ENCODE measurements at regions not wholly inside any gene's neighbourhood (a gene's known extent, or its start where the extent isn't known, plus 50 kb on each side); places are given as distances from the start of the nearest gene placed in this dataset.
"Not testable (repeated sequence)": the region's sequence is repeated elsewhere in the genome, so short reads cannot be mapped to it uniquely, and the experiment has no call there.

DNA sequence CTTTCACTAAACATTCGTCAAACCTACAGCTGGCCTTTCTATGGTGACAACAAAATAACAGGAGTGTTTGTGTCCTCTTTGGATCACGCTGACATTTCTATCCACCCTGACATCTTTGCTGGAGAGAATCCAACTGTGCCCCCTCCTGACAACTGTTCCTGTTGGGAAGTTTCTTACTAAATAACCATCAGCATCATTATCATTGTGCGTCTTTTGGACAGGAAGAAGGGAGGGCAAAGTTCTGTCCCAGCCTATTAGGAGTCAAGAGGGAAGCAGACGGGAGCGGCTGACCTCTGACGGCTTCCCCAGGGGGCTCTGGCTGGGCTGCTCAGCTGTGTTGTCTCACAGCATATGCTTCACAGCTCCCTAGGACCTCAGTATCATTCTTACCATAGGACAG, 195.9 kb upstream of the SULF2 start:
- no peak overlapping the region for H3K4me3 ChIP-seq
- H3K36me3 ChIP-seq = no peaks in the 10 kb centered on the region
- intact Hi-C loops (cut with DNase I) = no loop called here
- WGBS, 2 donors = 50 to 67% methylated on average over 2 to 5 of the region's 6 CpGs
- no peak for DNase-seq
- H3K27ac ChIP-seq = no peak overlapping the region
- no peaks in the 10 kb centered on the region for H3K9me3 ChIP-seq
- TF ChIP-seq, protein P1, sequence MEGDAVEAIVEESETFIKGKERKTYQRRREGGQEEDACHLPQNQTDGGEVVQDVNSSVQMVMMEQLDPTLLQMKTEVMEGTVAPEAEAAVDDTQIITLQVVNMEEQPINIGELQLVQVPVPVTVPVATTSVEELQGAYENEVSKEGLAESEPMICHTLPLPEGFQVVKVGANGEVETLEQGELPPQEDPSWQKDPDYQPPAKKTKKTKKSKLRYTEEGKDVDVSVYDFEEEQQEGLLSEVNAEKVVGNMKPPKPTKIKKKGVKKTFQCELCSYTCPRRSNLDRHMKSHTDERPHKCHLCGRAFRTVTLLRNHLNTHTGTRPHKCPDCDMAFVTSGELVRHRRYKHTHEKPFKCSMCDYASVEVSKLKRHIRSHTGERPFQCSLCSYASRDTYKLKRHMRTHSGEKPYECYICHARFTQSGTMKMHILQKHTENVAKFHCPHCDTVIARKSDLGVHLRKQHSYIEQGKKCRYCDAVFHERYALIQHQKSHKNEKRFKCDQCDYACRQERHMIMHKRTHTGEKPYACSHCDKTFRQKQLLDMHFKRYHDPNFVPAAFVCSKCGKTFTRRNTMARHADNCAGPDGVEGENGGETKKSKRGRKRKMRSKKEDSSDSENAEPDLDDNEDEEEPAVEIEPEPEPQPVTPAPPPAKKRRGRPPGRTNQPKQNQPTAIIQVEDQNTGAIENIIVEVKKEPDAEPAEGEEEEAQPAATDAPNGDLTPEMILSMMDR (IDR thresholded peaks at IDR 0.05) = no peak
- no peak for TF ChIP-seq POLR2A (IDR thresholded peaks at IDR 0.05)
- no peaks in the 10 kb centered on the region for H3K27me3 ChIP-seq
- peaks cover 2 to 35% (median 4%) of the 10 kb centered on the region in 3 donors for H3K4me1 ChIP-seq

- intact Hi-C loops (cut with DNase I) = no loop called here
- TF ChIP-seq, protein P1 (IDR thresholded peaks at IDR 0.05) = no peak
- TF ChIP-seq POLR2A (IDR thresholded peaks at IDR 0.05) = no peak
- Histone ChIP-seq H3K4me1 (peaks cover 2 to 35% (median 4%) of the 10 kb centered on the region in 3 donors), H3K27ac (no peak overlapping the region), H3K27me3 (no peaks in the 10 kb centered on the region), H3K9me3 (no peaks in the 10 kb centered on the region), H3K36me3 (no peaks in the 10 kb centered on the region), H3K4me3 (no peak overlapping the region)
- 82 to 91% methylated on average over 10 of the region's 10 CpGs for WGBS, 2 donors
- DNase-seq = no peak
Measured at GRCh38 chr20:47980336-47981177, 195.3 kb upstream of the SULF2 start.

GRCh38 chr20:47979361-47980095, 194.2 kb upstream of the SULF2 start:
- peaks cover 2 to 26% (median 4%) of the 10 kb centered on the region in 3 donors for H3K4me1 ChIP-seq
- H3K4me3 ChIP-seq; DNase-seq; H3K36me3 ChIP-seq; H3K27me3 ChIP-seq; H3K27ac ChIP-seq; intact Hi-C loops (cut with DNase I); H3K9me3 ChIP-seq: not testable (repeated sequence)
- 22 to 42% methylated on average over 9 of the region's 11 CpGs for WGBS, 2 donors

GRCh38 chr20:47978428-47979120, 193.3 kb upstream of the SULF2 start:
- H3K9me3 ChIP-seq; H3K27ac ChIP-seq; H3K4me3 ChIP-seq; intact Hi-C loops (cut with DNase I); H3K36me3 ChIP-seq; DNase-seq; H3K27me3 ChIP-seq: not testable (repeated sequence)
- 76 to 80% methylated on average over 4 to 6 of the region's 19 CpGs for WGBS, 2 donors
- peaks cover 4 to 30% (median 5%) of the 10 kb centered on the region in 3 donors for H3K4me1 ChIP-seq

DNA sequence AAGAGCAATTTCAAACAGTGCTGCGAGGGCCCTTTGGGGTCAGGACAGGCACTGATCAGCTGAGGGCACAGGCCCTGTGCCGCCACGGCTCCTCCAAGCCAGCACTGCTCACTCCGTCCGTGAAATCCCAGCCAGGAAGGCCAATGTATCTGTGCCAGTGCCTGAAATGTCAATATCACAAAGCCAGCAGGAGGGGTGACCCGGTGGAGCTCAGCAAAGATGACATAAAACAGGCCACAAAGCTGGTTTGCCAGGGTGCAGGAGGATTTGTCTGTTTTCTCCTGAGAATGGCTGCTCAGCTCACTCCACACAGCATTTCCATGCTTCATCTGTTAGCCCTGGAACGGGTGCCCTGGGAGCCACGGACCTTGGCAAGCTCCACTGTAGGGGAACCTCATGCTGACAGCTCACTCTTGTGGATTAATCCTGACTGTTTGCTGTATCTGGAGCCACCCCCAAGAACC, 192.5 kb upstream of the SULF2 start:
- intact Hi-C loops (cut with DNase I); DNase-seq; H3K27me3 ChIP-seq; H3K9me3 ChIP-seq; H3K27ac ChIP-seq; H3K36me3 ChIP-seq; H3K4me3 ChIP-seq: not testable (repeated sequence)
- peaks cover 4 to 33% (median 5%) of the 10 kb centered on the region in 3 donors for H3K4me1 ChIP-seq
- WGBS, 2 donors = 26 to 45% methylated on average over 4 to 6 of the region's 8 CpGs

DNA sequence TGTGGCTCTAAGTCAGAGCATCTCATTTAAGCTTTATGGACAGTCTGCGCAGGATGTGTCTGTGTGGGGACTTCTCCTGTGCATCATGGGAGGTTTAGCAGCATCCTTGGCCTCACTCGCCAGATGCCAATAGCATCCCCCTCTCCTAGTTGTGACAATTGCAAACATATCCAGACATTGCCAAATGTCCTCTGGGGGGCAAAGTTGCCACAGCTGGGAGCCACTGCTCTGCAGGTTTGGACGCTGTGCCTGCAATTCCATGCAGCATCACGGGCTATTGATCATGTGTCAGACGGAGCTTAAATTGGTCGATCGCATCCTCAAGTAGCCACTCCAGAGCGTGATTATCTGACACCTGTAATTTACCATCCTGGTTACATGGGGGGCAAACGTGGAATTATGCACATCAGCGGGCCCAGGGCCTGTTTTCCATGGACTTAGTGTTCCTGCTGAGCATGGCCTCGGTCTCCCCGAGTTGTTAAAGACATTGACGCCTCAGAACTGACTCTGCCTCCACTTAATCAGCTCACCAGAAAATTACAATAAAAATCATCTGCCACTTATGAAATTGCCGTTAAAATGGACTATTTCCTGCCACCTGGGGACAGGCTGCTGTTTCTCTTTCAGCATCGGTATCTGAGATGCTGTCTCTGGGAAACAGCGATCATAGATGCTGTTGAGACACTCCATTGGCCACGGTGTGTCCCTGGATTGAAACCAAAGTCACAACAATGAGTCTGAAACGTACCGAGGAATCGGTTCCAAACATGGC, 191.9 kb upstream of the SULF2 start:
- H3K4me1 ChIP-seq = peaks cover 9 to 39% (median 10%) of the 10 kb centered on the region in 3 donors
- H3K36me3 ChIP-seq; H3K27ac ChIP-seq; DNase-seq; intact Hi-C loops (cut with DNase I); H3K9me3 ChIP-seq; H3K27me3 ChIP-seq; H3K4me3 ChIP-seq: not testable (repeated sequence)
- WGBS, 2 donors = 74 to 96% methylated on average over 11 to 16 of the region's 20 CpGs

All from esophagus squamous epithelium (tissue), 5 donors.